ENCODE measurements at regions not wholly inside any gene's neighbourhood (a gene's known extent, or its start where the extent isn't known, plus 50 kb on each side); places are given as distances from the start of the nearest gene placed in this dataset.
"Not testable (repeated sequence)": the region's sequence is repeated elsewhere in the genome, so short reads cannot be mapped to it uniquely, and the experiment has no call there.

- Histone ChIP-seq H3K27me3 (ENCODE audit: low read depth) (no peaks in the 10 kb centered on the region), H3K4me1 (no peaks in the 10 kb centered on the region), H3K36me3 (no peaks in the 10 kb centered on the region), H3K27ac (no peak overlapping the region), H3K9me3 (no peaks in the 10 kb centered on the region), H3K4me3 (no peak overlapping the region)
- ATAC-seq (no peak), DNase-seq (no peak)
- intact Hi-C loops (cut with DNase I): no loop called here
- TF ChIP-seq CTCF (IDR thresholded peaks at IDR 0.05): no peak
Observed at GRCh38 chr6:98382246-98382645, 452.1 kb upstream of the POU3F2 start.

GRCh38 chr6:98384334-98384733 is 450.0 kb upstream of the POU3F2 start:
- Histone ChIP-seq H3K27ac (no peak overlapping the region), H3K4me1 (no peaks in the 10 kb centered on the region), H3K9me3 (no peaks in the 10 kb centered on the region), H3K4me3 (no peak overlapping the region), H3K36me3 (no peaks in the 10 kb centered on the region), H3K27me3 (ENCODE audit: low read depth) (no peaks in the 10 kb centered on the region)
- intact Hi-C loops (cut with DNase I): no loop called here
- ATAC-seq (no peak), DNase-seq (no peak)
- TF ChIP-seq CTCF (IDR thresholded peaks at IDR 0.05): no peak

GRCh38 chr6:98384801-98385200 is 449.6 kb upstream of the POU3F2 start:
- H3K27me3 ChIP-seq (ENCODE audit: low read depth): no peaks in the 10 kb centered on the region
- H3K9me3 ChIP-seq: no peaks in the 10 kb centered on the region
- no peak for DNase-seq
- H3K4me1 ChIP-seq: no peaks in the 10 kb centered on the region
- intact Hi-C loops (cut with DNase I): no loop called here
- no peak overlapping the region for H3K4me3 ChIP-seq
- ATAC-seq: no peak
- no peak for TF ChIP-seq CTCF (IDR thresholded peaks at IDR 0.05)
- no peak overlapping the region for H3K27ac ChIP-seq
- no peaks in the 10 kb centered on the region for H3K36me3 ChIP-seq

GRCh38 chr6:98395610-98396166 is 438.7 kb upstream of the POU3F2 start:
- Histone ChIP-seq H3K4me1 (no peaks in the 10 kb centered on the region), H3K27me3 (ENCODE audit: low read depth) (no peaks in the 10 kb centered on the region), H3K4me3 (no peak overlapping the region), H3K9me3 (no peaks in the 10 kb centered on the region), H3K36me3 (no peaks in the 10 kb centered on the region), H3K27ac (no peak overlapping the region)
- DNase-seq: no peak
- ATAC-seq: no peak
- TF ChIP-seq CTCF (IDR thresholded peaks at IDR 0.05): no peak
- intact Hi-C loops (cut with DNase I): no loop called here

- Histone ChIP-seq H3K27me3 (ENCODE audit: low read depth) (no peaks in the 10 kb centered on the region), H3K4me1 (no peaks in the 10 kb centered on the region), H3K4me3 (no peak overlapping the region), H3K9me3 (no peaks in the 10 kb centered on the region), H3K27ac (no peak overlapping the region), H3K36me3 (no peaks in the 10 kb centered on the region)
- ATAC-seq (no peak), DNase-seq (no peak)
- intact Hi-C loops (cut with DNase I): no loop called here
- no peak for TF ChIP-seq CTCF (IDR thresholded peaks at IDR 0.05)
Observed at GRCh38 chr6:98416027-98416426, 418.3 kb upstream of the POU3F2 start.

- H3K4me1 ChIP-seq; H3K36me3 ChIP-seq; H3K27me3 ChIP-seq (ENCODE audit: low read depth); H3K27ac ChIP-seq; DNase-seq; H3K4me3 ChIP-seq; ATAC-seq; H3K9me3 ChIP-seq; intact Hi-C loops (cut with DNase I): not testable (repeated sequence)
Observed at GRCh38 chr6:98416497-98417158, 417.7 kb upstream of the POU3F2 start.
